Caco-2 (cell line): ENCODE measurements at regions not wholly inside any gene's neighbourhood (a gene's known extent, or its start where the extent isn't known, plus 50 kb on each side); places are given as distances from the start of the nearest gene placed in this dataset.
A peak's percentile ranks its signal among the peaks of the same experiment; 100 is the strongest.

Experiments used
- BruUV-seq: library from RNA; stranded (reverse); fragments of 400-500 nt; replicated peaks from 2 replicates; lab custom pipeline; 2021; lab: Mats Ljungman, UMichigan
- CTCF ChIA-PET: fragments of 300-600 bp; sonication (Branson Sonifier 250); formaldehyde crosslinking; loops from one replicate; lab custom pipeline; 2022; ENCODE audit warnings: antibody characterized with exemption; lab: Charles Lee
- POLR2A ChIA-PET: fragments of 300-600 bp; sonication (Branson Sonifier 250); formaldehyde crosslinking; loops from one replicate; lab custom pipeline; 2022; ENCODE audit warnings: antibody characterized with exemption; lab: Charles Lee
- DNase-seq, 2 experiments: peaks; one replicate each; pipeline versions ENCODE4 v3.0.0 to v3.0.0-alpha.2; 2020 to 2022
- H3K27me3 ChIP-seq: replicated peaks from 2 replicates; pipeline ENCODE4 v1.6.0; 2011; ENCODE audit warnings: low read length; ENCODE audit not compliant: control insufficient read depth, insufficient read depth
- H3K36me3 ChIP-seq: 2 replicates; pipeline ENCODE4 v1.5.1; 2011; ENCODE audit warnings: low read length; ENCODE audit not compliant: control insufficient read depth, insufficient read depth
- H3K4me1 ChIP-seq: fragments of 250-450 bp; sonication (Bioruptor Pico); 2 replicates; pipeline ENCODE4 v1.5.1; 2020; ENCODE audit warnings: mild to moderate bottlenecking
- H3K4me3 ChIP-seq: 2 replicates; pipeline ENCODE4 v1.5.1; 2011; ENCODE audit warnings: low read depth, mild to moderate bottlenecking, control low read depth, low read length
- H3K9me3 ChIP-seq: fragments of 250-450 bp; sonication (Bioruptor Pico); 2 replicates; pipeline ENCODE4 v1.5.1; 2020; ENCODE audit warnings: mild to moderate bottlenecking, moderate library complexity
- H3K27ac Mint-ChIP-seq: one replicate; pipeline ENCODE4 v1.8.0; 2022; ENCODE audit warnings: mixed read lengths; ENCODE audit not compliant: unreplicated experiment
- H3K27me3 Mint-ChIP-seq: one replicate; pipeline ENCODE4 v1.8.0; 2022; ENCODE audit warnings: mixed read lengths; ENCODE audit not compliant: insufficient read depth, unreplicated experiment
- H3K36me3 Mint-ChIP-seq: one replicate; pipeline ENCODE4 v1.8.0; 2022; ENCODE audit warnings: mild to moderate bottlenecking, mixed read lengths; ENCODE audit not compliant: insufficient read depth, unreplicated experiment
- H3K4me1 Mint-ChIP-seq: one replicate; pipeline ENCODE4 v1.8.0; 2022; ENCODE audit warnings: low read depth, mixed read lengths; ENCODE audit not compliant: unreplicated experiment
- H3K4me3 Mint-ChIP-seq: one replicate; pipeline ENCODE4 v1.8.0; 2022; ENCODE audit warnings: mild to moderate bottlenecking, moderate library complexity, mixed read lengths; ENCODE audit not compliant: unreplicated experiment
- H3K9me3 Mint-ChIP-seq: one replicate; pipeline ENCODE4 v1.8.0; 2022; ENCODE audit warnings: mixed read lengths; ENCODE audit not compliant: unreplicated experiment
- CTCF ChIP-seq, 2 experiments: fragments of 200-600 bp in 1 of 2; IDR thresholded peaks; 1 replicate in 1 of 2; 2 replicates in 1 of 2; pipeline versions ENCODE4 v1.5.1 to v1.8.0; 2011 to 2022; ENCODE audit warnings: antibody characterized with exemption in 1 of 2, control low read depth in 1 of 2, inconsistent platforms in 1 of 2, low read depth in 1 of 2, low read length in 1 of 2, mild to moderate bottlenecking in 1 of 2, moderate library complexity in 1 of 2; ENCODE audit not compliant: insufficient read depth in 1 of 2, severe bottlenecking in 1 of 2, unreplicated experiment in 1 of 2
- intact Hi-C: fragments of 100-400 bp; cut with micrococcal nuclease; formaldehyde crosslinking; loops from one replicate; pipeline ENCODE4 v1.10.0; 2022; ENCODE audit not compliant: unreplicated experiment

GRCh38 chr12:98146487-98146886, 368.9 kb upstream of the TMPO start:
- H3K27ac Mint-ChIP-seq: no peak overlapping the region
- intact Hi-C loops: no loop called here
- Histone ChIP-seq H3K4me3 (no peak overlapping the region), H3K27me3 (no peaks in the 10 kb centered on the region), H3K36me3 (no peaks in the 10 kb centered on the region), H3K9me3 (no peaks in the 10 kb centered on the region), H3K4me1 (peaks cover 43% of the 10 kb centered on the region)
- H3K36me3 Mint-ChIP-seq: peaks cover 6% of the 10 kb centered on the region
- no peak for TF ChIP-seq CTCF (IDR thresholded peaks at IDR 0.05; ENCODE audit: insufficient read depth in 1 of 2, low read depth in 1 of 2, low read length in 1 of 2, severe bottlenecking in 1 of 2, unreplicated experiment in 1 of 2)
- peaks cover 21% of the 10 kb centered on the region for H3K4me1 Mint-ChIP-seq
- no peak overlapping the region for H3K4me3 Mint-ChIP-seq
- ChIA-PET CTCF (no interaction called here), POLR2A (no interaction called here)
- no peaks in the 10 kb centered on the region for H3K27me3 Mint-ChIP-seq
- peaks cover 26% of the 10 kb centered on the region for H3K9me3 Mint-ChIP-seq
- no TSS peak for BruUV-seq
- no peak for DNase-seq

- Mint-ChIP-seq H3K4me1 (peaks cover 27% of the 10 kb centered on the region), H3K27ac (peak overlapping the region; percentile 76), H3K27me3 (no peaks in the 10 kb centered on the region), H3K36me3 (no peaks in the 10 kb centered on the region), H3K9me3 (peaks cover 29% of the 10 kb centered on the region), H3K4me3 (no peak overlapping the region)
- Histone ChIP-seq H3K4me1 (peaks cover 43% of the 10 kb centered on the region), H3K36me3 (no peaks in the 10 kb centered on the region), H3K27me3 (no peaks in the 10 kb centered on the region), H3K9me3 (no peaks in the 10 kb centered on the region), H3K4me3 (no peak overlapping the region)
- ChIA-PET CTCF (no interaction called here), POLR2A (no interaction called here)
- TF ChIP-seq CTCF (IDR thresholded peaks at IDR 0.05; ENCODE audit: insufficient read depth in 1 of 2, low read depth in 1 of 2, low read length in 1 of 2, severe bottlenecking in 1 of 2, unreplicated experiment in 1 of 2): no peak
- no TSS peak for BruUV-seq
- intact Hi-C loops: loop anchor here (2.0 kb wide), 1 partner anchor 14 kb away; no protein-coding TSS in a partner anchor
- peak in 1 of 2 experiments; percentile 15 for DNase-seq
Measured at GRCh38 chr12:98149270-98149669, 366.1 kb upstream of the TMPO start.

- TF ChIP-seq CTCF (IDR thresholded peaks at IDR 0.05; ENCODE audit: insufficient read depth in 1 of 2, low read depth in 1 of 2, low read length in 1 of 2, severe bottlenecking in 1 of 2, unreplicated experiment in 1 of 2): no peak
- no peak overlapping the region for H3K4me3 ChIP-seq
- Mint-ChIP-seq H3K36me3 (no peaks in the 10 kb centered on the region), H3K27ac (peak overlapping the region; percentile 76), H3K4me1 (peaks cover 31% of the 10 kb centered on the region), H3K27me3 (no peaks in the 10 kb centered on the region), H3K9me3 (peaks cover 30% of the 10 kb centered on the region), H3K4me3 (no peak overlapping the region)
- ChIA-PET CTCF (no interaction called here), POLR2A (no interaction called here)
- BruUV-seq: no TSS peak
- H3K27me3 ChIP-seq: no peaks in the 10 kb centered on the region
- peaks cover 48% of the 10 kb centered on the region for H3K4me1 ChIP-seq
- intact Hi-C loops: loop anchor here (2.0 to 10.0 kb wide), 4 partner anchors 13 to 1005 kb away; no protein-coding TSS in a partner anchor
- no peaks in the 10 kb centered on the region for H3K36me3 ChIP-seq
- DNase-seq: no peak
- H3K9me3 ChIP-seq: no peaks in the 10 kb centered on the region
Measured at GRCh38 chr12:98149691-98150210, 365.6 kb upstream of the TMPO start.
